GM19025 (cell line): ENCODE measurements at regions not wholly inside any gene's neighbourhood (a gene's known extent, or its start where the extent isn't known, plus 50 kb on each side); places are given as distances from the start of the nearest gene placed in this dataset.

Experiments
- ATAC-seq: cut with Tn5 transposase; IDR thresholded peaks from one replicate; pipeline ENCODE4 v1.9.1; 2021; ENCODE audit warnings: mild to moderate bottlenecking, low read depth, moderate library complexity; ENCODE audit not compliant: unreplicated experiment

- ATAC-seq, result no peak
Observed at GRCh38 chr2:43129676-43130547, 96.5 kb downstream of the ZFP36L2 start.

- no peak for ATAC-seq
Observed at GRCh38 chr2:43128559-43128955, 97.8 kb downstream of the ZFP36L2 start.

- ATAC-seq, result no peak
Observed at GRCh38 chr2:43127941-43128558, 98.4 kb downstream of the ZFP36L2 start.

- ATAC-seq, result no peak
Observed at GRCh38 chr2:43127208-43127940, 99.0 kb downstream of the ZFP36L2 start.

GRCh38 chr2:43126817-43127207 is 99.6 kb downstream of the ZFP36L2 start:
- ATAC-seq, result no peak

- no peak for ATAC-seq
Observed at GRCh38 chr2:43125090-43125998, 101.1 kb downstream of the ZFP36L2 start.

GRCh38 chr2:43124687-43125057 is 101.7 kb downstream of the ZFP36L2 start:
- no peak for ATAC-seq

- ATAC-seq, result no peak
Observed at GRCh38 chr2:43123981-43124686, 102.3 kb downstream of the ZFP36L2 start.

GRCh38 chr2:43123486-43123885 is 102.9 kb downstream of the ZFP36L2 start:
- no peak for ATAC-seq

GRCh38 chr2:43123028-43123427 is 103.4 kb downstream of the ZFP36L2 start:
- no peak for ATAC-seq

- no peak for ATAC-seq
Observed at GRCh38 chr2:43121580-43122314, 104.7 kb downstream of the ZFP36L2 start.

GRCh38 chr2:43119303-43119702 is 107.1 kb downstream of the ZFP36L2 start:
- ATAC-seq, result no peak

- no peak for ATAC-seq
Observed at GRCh38 chr2:43117521-43118143, 108.8 kb downstream of the ZFP36L2 start.

GRCh38 chr2:43116988-43117387 is 109.4 kb downstream of the ZFP36L2 start:
- ATAC-seq, result no peak

GRCh38 chr2:43115881-43116280 is 110.5 kb downstream of the ZFP36L2 start:
- no peak for ATAC-seq

GRCh38 chr2:43114210-43114609 is 112.2 kb downstream of the ZFP36L2 start:
- no peak for ATAC-seq

GRCh38 chr2:43111788-43112554 is 114.4 kb downstream of the ZFP36L2 start:
- ATAC-seq, result no peak

GRCh38 chr2:43110442-43110871 is 115.9 kb downstream of the ZFP36L2 start:
- no peak for ATAC-seq
